Endothelial cell of hepatic sinusoid (primary cell): ENCODE measurements at regions not wholly inside any gene's neighbourhood (a gene's known extent, or its start where the extent isn't known, plus 50 kb on each side); places are given as distances from the start of the nearest gene placed in this dataset.

Experiments used
- in situ Hi-C: cut with HindIII; loops from 2 replicates; pipeline ENCODE4 v1.10.0; 2017; ENCODE audit warnings: low sequenced_read_pairs

DNA sequence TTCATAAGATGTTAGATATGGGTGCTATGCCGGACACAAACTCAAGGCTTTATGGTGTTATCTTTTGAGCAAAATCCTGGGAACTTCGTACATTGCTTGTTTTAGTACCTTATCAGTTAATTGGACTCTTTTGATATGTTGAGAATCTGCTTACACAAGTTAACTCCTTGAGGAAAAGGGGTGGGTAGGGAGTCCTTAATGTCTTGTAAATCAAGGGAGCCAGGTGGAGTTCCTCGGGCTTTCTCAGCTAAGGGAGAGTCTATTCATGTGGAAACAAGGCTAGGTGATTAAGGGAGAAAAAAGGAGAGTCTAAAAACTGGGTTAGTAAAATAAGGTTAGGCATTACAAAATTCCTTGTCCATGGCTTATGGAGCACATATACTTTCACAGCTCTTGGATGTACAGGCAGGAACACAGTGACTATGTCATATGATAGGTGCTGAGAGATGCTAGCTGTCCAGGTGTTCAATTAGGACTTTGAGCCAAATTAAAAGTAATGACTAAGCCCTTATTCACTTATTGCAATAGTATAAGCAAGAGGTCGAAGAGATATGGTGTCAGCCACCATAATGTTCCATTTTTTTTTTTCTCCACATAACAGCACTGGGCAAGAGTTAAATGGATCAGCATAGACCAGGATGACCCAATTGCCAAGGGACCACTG lies 59.5 kb upstream of the DYNAP start:
- in situ Hi-C loops = no loop called here

DNA sequence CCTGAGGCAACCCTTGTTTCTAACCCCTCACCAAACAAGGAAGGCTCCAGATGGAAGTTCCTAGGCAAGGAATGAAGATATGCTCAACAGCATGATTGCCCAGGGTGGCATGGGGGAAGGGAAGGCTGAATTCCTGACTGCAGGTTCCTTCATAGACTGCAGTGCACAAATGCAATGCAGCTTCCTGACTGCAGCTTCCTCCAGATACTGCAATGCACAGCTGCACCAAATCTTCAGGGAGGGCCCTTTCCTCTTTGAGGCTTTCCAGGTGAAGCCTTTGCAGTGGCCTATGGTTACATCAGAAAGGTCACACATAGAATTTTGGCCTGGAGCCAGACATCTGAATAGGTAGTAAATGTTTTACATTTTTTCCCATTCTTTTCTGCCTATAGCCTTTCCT lies 58.8 kb upstream of the DYNAP start:
- in situ Hi-C loops = no loop called here

DNA sequence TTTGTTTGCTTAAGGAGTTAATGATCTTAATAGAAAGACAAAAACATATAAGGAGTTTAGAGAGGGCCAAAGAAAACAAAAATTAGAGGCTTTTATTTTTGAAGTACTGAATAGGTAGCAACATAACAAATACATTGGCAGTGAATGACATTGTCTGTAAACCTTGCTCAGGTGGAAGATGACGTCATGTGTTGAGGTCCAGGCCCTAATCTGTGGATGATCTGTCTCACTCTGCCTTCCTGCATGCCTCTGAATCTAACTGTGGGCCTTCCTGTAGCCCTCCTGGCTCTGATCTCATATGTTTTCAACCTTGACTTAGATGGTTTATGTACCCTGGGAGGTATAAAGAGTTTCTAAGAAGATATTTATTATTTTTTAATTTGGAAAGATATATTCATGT lies 58.1 kb upstream of the DYNAP start:
- in situ Hi-C loops = no loop called here
